ENCODE measurements at regions not wholly inside any gene's neighbourhood (a gene's known extent, or its start where the extent isn't known, plus 50 kb on each side); places are given as distances from the start of the nearest gene placed in this dataset.

DNA sequence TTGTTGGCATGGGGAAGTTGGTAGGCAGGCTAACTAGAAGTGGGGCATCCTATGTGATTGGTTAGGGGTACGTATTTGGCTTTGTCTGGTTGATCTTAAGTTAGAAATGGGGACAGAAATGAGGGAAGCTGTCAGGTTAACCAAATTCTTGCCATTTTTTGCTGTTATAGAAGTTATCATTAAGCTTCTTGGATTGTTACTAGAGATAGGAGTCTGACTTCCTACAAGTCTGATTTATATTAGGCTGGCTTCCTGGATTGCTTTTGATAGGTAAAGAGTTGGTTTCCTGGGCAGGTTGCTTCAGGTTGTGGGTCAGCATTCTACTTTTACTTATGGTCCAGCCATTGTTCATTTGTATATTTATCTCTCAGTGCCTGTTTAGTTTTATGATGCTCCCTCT, 216.9 kb downstream of the TLE4 start:
- H3K27ac ChIP-seq, result no peak overlapping the region
- TF ChIP-seq, protein P1, sequence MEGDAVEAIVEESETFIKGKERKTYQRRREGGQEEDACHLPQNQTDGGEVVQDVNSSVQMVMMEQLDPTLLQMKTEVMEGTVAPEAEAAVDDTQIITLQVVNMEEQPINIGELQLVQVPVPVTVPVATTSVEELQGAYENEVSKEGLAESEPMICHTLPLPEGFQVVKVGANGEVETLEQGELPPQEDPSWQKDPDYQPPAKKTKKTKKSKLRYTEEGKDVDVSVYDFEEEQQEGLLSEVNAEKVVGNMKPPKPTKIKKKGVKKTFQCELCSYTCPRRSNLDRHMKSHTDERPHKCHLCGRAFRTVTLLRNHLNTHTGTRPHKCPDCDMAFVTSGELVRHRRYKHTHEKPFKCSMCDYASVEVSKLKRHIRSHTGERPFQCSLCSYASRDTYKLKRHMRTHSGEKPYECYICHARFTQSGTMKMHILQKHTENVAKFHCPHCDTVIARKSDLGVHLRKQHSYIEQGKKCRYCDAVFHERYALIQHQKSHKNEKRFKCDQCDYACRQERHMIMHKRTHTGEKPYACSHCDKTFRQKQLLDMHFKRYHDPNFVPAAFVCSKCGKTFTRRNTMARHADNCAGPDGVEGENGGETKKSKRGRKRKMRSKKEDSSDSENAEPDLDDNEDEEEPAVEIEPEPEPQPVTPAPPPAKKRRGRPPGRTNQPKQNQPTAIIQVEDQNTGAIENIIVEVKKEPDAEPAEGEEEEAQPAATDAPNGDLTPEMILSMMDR (conservative IDR thresholded peaks at IDR 0.05), result no peak
- TF ChIP-seq ZFX (IDR thresholded peaks at IDR 0.05), result no peak

DNA sequence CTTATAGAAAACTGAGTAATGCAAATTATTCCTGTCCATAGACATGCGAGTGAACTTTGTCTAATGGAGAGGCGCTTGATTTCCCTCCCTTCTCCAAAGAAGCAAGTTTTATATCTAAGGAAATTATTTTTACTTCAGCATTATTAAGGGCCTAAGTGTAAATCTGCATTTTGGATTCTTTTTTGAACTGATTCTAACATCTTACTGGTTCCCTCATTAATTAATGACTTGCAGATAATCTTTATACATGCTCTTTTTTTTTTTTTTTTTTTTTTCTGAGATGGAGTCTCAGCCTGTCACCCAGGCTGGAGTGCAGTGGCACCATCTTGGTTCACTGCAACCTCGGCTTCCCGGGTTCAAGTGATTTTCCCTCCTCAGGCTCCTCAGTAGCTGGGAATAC, 209.5 kb downstream of the TLE4 start:
- TF ChIP-seq, protein P1 (conservative IDR thresholded peaks at IDR 0.05), result no peak
- TF ChIP-seq ZFX (IDR thresholded peaks at IDR 0.05), result no peak
- no peak overlapping the region for H3K27ac ChIP-seq

DNA sequence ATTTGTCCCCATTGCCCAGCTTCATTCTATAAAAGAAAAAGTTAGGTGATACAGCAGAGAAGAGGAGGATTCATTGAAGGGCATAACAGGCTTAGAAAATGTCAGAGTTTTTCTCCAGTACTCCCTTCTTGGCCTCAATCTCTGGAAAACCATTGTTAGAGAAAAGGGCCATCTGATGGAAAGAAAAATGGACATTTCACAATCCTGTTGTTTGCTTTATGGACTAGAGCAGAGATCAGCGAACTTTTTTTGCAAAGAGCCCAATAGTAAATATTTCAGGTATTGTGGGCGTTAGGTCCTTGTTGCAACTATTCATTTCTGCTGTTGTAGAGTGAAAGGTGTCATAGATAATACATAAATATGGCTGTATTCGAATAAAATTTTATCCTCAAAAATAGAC, 208.8 kb downstream of the TLE4 start:
- TF ChIP-seq, protein P1 (conservative IDR thresholded peaks at IDR 0.05), result no peak
- TF ChIP-seq ZFX (IDR thresholded peaks at IDR 0.05), result no peak
- H3K27ac ChIP-seq, result no peak overlapping the region

DNA sequence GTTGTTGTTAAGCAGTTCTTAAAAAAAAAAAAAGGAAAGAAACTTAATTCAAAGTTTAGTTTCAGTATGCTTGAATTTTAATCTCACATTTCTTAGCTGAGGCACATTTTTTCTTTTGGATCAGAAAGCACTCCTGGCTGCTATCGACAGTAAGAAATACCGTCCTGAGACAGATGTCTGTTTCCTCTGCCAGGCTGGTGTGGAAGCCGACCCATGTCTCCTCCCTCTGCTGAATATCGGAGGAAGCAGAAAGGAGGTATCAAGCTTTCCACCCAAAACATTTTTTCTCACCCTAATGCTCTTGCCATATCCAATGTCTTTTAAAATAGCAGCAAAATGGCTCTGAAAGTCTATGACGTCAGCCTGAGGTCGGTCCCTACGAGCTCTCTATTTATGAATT, 208.1 kb downstream of the TLE4 start:
- no peak for TF ChIP-seq ZFX (IDR thresholded peaks at IDR 0.05)
- TF ChIP-seq, protein P1 (conservative IDR thresholded peaks at IDR 0.05), result no peak
- no peak overlapping the region for H3K27ac ChIP-seq

DNA sequence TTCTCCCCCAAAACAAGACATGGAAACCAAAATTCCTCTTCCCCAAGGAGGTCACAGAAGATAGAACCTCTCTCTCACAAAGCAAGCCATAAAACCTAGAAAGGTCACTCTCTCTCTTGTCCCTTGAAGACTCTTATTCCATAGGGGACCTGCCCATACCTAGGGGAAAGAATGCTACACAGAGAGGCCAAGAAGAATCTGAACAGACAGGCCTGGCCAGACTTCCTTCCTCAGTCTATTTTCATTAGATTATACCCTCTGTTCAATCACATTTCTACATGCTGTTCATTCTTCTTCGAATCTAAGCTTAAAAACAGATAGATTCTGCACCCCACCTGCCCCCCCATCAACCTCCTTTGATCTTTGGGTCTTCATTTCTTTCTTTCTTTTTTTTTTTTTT, 206.8 kb downstream of the TLE4 start:
- TF ChIP-seq ZFX (IDR thresholded peaks at IDR 0.05), result no peak
- TF ChIP-seq, protein P1 (conservative IDR thresholded peaks at IDR 0.05), result no peak
- H3K27ac ChIP-seq, result no peak overlapping the region

DNA sequence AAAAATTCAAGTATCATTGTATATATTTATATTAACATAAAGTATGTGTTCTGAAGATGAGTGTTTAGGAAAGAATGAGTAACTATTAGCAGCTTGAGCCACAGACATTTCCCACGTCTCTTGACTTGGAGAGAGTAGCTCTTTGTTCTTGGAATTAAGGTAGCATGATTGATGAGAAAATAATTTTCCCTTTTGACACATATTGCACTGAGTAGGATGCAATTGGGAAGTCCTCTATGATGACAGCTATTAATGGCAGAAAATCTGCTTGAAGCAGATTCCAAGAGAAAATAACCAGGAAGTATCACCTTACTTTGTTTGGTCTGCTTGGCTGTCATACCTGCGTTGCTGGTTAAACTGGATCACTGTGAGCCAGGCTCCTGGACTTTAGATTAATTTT, 204.8 kb downstream of the TLE4 start:
- H3K27ac ChIP-seq, result no peak overlapping the region
- TF ChIP-seq, protein P1 (conservative IDR thresholded peaks at IDR 0.05), result no peak
- no peak for TF ChIP-seq ZFX (IDR thresholded peaks at IDR 0.05)

Measured in C4-2B (cell line).